ENCODE measurements at regions not wholly inside any gene's neighbourhood (a gene's known extent, or its start where the extent isn't known, plus 50 kb on each side); places are given as distances from the start of the nearest gene placed in this dataset.

GRCh38 chr2:7910752-7911151, 771.1 kb upstream of the ID2 start:
- no peak overlapping the region for H3K4me3 ChIP-seq
- H3K27ac ChIP-seq, result no peak overlapping the region

DNA sequence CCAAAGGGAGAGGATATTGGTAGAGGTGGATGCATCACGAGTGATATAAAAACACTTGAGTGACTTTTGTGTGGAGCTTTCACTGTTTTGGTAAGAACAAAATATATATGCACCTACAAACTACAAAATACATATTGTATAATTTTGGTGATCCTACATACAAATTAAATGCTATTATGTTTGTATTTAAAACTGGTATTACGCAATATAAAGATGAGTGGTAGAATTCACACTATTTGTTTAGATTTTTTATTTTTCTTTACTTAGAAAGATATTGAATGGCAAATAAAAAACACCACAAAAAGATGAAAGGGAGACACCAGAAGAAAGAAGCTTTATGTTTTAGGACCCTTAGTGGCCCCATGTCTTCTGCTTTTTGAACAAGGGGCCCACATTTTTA, 770.7 kb upstream of the ID2 start:
- H3K27ac ChIP-seq, result no peak overlapping the region
- H3K4me3 ChIP-seq, result no peak overlapping the region

DNA sequence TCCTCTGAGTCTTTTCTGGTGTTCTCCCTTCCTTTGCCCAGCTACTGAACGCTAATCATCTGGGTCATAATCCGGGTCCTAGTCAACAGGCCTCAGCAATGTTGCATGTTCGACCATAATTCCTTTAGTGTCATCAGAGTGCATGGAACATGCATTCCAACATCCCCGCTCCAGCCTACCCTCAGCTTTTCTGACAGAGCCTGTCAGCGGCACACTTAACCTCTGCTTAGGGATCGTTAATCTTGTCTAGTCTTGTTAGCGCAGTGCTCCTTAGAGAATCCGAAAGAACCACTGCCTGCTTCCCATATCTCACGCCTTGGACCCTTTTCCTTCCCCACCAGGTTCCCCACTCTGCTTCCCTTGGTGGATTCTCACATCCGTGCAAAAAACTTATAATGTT, 767.9 kb upstream of the ID2 start:
- Histone ChIP-seq H3K27ac (no peak overlapping the region), H3K4me3 (no peak overlapping the region)

DNA sequence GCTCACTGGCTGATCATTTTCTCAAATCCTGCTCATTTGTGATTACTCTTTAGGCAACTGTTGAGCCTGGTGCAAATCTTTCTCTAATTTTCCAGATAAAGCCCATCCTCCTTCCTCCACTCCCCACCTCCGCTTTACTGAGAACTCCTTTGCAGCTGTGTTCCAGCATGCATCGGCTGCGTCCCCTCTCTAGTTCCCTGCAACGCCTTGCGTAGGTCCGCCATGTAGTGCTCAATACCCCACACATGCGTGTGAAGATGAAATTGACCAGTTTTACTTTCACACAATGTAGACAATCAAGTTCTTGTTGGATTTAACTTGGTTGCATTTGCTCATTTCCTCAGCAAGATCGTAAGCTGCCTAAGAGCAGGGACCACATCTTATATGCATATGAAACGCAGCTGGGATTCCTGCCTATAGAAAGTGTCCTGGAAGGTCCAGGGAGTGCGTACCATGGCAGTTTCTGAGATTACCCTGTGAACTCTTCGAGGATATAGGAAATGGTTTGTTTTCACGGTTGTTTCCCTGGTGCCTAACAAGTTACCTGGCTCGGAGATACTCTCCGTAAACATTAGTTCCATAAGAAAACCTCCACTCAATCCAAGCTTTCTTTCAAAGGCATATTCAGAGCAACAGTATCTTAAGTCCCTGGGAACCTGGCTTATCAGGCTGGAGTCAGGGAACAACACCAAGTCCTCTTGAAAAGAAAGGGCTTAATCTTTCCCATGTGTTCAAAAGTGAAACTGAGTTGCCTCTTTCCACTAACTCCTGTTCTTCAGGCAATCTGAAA, 766.4 kb upstream of the ID2 start:
- H3K4me3 ChIP-seq, result no peak overlapping the region
- no peak overlapping the region for H3K27ac ChIP-seq

GRCh38 chr2:7916670-7917069, 765.2 kb upstream of the ID2 start:
- no peak overlapping the region for H3K27ac ChIP-seq
- no peak overlapping the region for H3K4me3 ChIP-seq

GRCh38 chr2:7919510-7919909, 762.3 kb upstream of the ID2 start:
- Histone ChIP-seq H3K27ac (no peak overlapping the region), H3K4me3 (no peak overlapping the region)

- H3K27ac ChIP-seq, result no peak overlapping the region
- no peak overlapping the region for H3K4me3 ChIP-seq
These were observed 757.7 kb upstream of the ID2 start for GRCh38 chr2:7924023-7924762.

GRCh38 chr2:7925506-7925905, 756.4 kb upstream of the ID2 start:
- no peak overlapping the region for H3K4me3 ChIP-seq
- no peak overlapping the region for H3K27ac ChIP-seq

DNA sequence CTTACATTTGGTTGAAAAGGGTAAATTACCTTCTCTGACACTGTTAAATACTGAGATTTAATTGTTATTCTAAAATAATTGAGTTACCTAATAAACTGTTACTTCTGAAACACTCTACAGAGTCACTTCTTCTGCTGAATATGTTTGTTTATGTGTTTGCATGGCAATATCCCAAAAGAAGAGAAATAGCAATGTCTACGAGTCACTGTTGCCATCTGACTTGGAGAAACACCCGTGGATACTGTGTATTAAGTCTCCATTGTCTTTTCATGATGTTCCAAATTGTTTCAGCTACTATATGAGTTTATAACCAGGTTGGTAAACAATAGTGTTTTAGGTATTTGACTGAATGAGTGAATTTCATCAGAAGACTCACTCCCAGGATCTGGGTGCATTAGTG, 754.2 kb upstream of the ID2 start:
- Histone ChIP-seq H3K4me3 (no peak overlapping the region), H3K27ac (no peak overlapping the region)

DNA sequence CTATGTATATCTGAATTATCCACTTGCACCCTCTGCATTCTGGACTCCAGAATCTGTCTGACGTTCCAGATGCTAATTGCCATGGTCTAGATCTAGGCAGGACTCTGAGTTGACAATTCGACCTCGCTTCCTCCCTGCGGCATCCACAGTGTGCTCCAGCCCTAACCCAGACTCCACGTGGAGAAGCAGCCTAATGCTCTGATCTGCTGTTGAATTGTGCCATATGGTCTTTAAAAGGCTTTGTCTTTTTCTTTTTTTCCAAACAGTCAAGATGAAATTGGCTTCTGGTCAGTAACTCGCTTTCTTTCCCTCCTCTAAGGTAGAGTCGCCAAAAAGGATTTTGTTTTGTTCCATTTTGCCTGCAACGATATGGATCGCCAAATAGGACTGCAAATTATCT, 752.6 kb upstream of the ID2 start:
- H3K27ac ChIP-seq, result no peak overlapping the region
- H3K4me3 ChIP-seq, result no peak overlapping the region

DNA sequence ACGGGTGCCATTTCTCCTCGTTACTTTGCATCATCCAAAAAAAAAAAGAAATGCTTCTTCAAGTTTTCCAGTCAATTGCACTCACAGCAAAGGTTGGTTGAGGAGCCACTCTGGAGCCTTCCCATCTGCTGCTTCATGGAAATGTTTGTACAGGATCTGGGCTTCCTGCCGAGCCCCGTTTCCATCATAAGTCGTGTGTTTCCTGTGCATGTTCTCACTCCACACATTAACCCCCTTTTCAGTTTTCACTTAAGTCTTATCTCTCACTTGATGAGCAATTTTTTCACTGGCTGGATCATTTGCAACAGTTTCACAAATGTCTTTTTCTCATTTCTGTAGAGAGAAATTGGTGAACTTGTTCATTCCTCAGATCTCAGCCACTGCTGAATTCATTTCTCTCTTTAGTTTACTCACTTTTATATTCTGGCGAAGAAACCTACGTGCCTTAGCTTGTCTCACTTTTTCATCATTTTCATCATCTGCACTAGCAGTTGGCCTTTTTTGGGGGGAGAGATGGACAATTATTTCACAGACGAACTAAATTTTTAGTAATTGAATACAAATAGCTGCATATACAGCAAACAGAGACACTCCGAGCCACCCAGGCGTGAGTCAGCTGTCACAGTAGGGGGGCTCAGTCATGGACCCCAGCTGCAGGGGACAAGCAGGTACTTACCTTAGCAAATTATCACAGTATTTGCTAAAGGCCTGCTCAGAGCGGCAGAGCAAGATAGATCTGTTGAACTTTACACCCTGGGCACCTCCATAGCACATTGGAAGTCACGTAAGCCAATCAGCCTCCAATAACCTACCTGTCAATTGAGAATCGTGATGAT, 750.8 kb upstream of the ID2 start:
- Histone ChIP-seq H3K4me3 (no peak overlapping the region), H3K27ac (no peak overlapping the region)

- no peak overlapping the region for H3K4me3 ChIP-seq
- no peak overlapping the region for H3K27ac ChIP-seq
These were observed 750.0 kb upstream of the ID2 start for GRCh38 chr2:7931808-7932207.

GRCh38 chr2:7933672-7934071, 748.2 kb upstream of the ID2 start:
- H3K4me3 ChIP-seq, result no peak overlapping the region
- no peak overlapping the region for H3K27ac ChIP-seq

DNA sequence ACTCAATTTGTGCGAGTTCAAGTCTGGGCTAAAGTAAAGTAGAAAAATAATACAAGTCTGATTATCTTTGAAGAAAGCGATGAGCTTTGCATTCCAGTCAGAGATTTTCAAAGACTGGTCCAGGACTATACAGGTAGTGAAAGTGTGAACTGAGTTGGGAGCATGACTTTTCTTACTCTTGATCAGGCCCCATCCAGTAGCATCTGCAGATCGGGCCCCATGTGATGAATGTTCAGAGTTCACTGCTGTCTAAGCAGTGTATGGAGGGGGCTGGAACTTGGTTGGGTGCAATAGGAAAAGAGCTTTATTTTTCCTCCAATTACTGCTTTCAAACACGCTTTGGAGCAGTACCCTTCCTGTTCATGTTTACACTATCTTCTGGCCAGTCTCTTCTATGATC, 747.4 kb upstream of the ID2 start:
- H3K4me3 ChIP-seq, result no peak overlapping the region
- H3K27ac ChIP-seq, result no peak overlapping the region

DNA sequence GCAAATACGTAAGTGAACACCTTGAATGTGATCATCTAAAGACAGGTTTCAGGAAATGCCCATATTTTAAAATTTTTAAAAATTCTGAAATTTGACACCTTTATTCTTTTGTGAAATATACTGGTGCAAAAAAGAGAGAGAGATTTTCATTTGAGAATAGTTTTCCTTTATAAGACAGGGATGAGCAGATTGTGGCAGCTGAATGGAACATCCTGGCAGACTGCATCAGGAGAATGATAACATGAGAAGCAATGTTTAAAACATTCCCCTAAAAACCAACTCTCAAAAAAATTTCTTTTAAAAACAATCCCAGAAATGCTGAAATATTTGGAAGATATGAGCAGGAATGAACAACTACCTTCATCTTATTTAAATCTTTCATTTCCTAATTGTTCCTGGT, 744.8 kb upstream of the ID2 start:
- H3K27ac ChIP-seq, result no peak overlapping the region
- no peak overlapping the region for H3K4me3 ChIP-seq

DNA sequence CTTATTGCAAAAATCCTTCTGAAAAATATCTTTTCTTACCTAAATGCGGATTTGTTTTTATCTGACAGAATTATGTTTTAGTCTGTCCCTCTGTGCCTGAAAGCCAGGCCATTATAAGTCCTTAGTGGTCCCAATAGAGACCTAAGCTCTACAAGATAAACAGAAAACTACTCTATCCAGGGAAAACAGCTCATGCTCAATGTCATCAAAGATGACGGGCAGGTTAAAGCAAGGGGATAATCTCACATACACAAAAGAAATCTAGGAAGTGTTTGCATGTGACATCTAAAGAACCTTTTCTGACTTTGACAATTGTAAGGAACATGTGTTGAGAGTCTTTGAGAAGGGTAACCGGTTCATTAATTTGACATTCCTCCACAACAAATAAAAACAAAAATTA, 741.1 kb upstream of the ID2 start:
- Histone ChIP-seq H3K27ac (no peak overlapping the region), H3K4me3 (no peak overlapping the region)

- H3K27ac ChIP-seq, result no peak overlapping the region
- H3K4me3 ChIP-seq, result no peak overlapping the region
These were observed 738.4 kb upstream of the ID2 start for GRCh38 chr2:7943446-7943845.

- H3K27ac ChIP-seq, result no peak overlapping the region
- no peak overlapping the region for H3K4me3 ChIP-seq
These were observed 736.8 kb upstream of the ID2 start for GRCh38 chr2:7945026-7945425.

DNA sequence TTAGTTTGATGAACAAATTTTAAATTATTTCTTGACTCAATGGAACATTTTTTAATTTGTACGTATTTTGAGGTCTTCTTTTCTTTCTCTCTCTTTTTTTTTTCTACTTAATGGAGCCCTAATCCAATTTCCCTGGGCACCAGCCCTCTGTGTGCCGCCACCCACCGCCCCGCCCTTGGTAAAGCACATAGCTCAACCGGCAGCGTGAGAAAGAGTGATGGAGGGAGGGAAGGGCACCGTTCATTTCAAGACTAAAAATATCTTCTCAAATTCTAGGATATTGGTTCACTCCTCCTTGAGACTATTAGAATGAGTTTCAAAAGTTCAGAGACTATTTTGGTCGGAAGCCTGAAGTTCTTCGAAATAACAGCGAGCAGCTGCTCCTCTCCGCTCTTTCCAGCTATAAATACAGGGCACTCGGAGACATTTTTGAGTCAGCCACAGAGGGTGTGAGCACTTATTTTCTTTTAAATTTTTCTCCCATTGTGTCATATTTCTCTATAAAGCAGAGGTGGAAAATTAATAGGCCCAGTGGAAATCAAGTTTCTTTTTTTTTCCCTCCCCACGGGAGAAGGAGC, 731.7 kb upstream of the ID2 start:
- Histone ChIP-seq H3K4me3 (no peak overlapping the region), H3K27ac (no peak overlapping the region)

DNA sequence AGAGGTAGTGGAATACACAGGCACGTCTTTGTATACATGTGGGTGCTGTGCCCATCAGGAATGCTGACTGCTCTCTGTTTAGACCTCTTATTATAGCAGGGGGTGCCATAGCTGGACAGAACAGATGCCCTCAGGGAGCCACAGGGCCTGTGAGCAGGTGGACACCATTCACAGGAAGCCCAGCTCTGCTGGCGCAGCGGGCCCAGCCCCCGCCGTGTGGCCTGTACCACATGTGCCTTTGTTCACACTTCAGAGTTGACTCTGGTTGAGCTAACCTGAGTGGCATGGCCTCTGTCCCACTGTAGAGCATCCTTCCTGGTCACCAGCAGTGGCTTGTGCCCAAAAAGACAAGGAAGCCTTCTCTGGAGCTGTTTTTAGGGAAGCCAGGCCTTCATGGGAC, 730.9 kb upstream of the ID2 start:
- no peak overlapping the region for H3K4me3 ChIP-seq
- no peak overlapping the region for H3K27ac ChIP-seq
